ENCODE measurements at regions not wholly inside any gene's neighbourhood (a gene's known extent, or its start where the extent isn't known, plus 50 kb on each side); places are given as distances from the start of the nearest gene placed in this dataset.

- intact Hi-C loops (cut with micrococcal nuclease), result no loop called here
- BruUV-seq (replicated peaks), result no TSS peak
- ChIA-PET POLR2A (interaction anchor here (0.7 to 1.2 kb wide), 2 partner anchors 35 to 321 kb away, joined by 3 to 4 read pairs; no protein-coding TSS in a partner anchor), CTCF (interaction anchor here (0.5 to 0.7 kb wide), 3 partner anchors 13 to 814 kb away, joined by 3 read pairs; no protein-coding TSS in a partner anchor)
- no peak overlapping the region for H3K4me3 Mint-ChIP-seq (ENCODE audit: unreplicated experiment)
- H3K4me1 Mint-ChIP-seq (ENCODE audit: insufficient read depth, unreplicated experiment), result peaks cover 12% of the 10 kb centered on the region
- no peak for DNase-seq (ENCODE audit: unreplicated experiment)
- no peaks in the 10 kb centered on the region for H3K27me3 Mint-ChIP-seq (ENCODE audit: insufficient read depth, unreplicated experiment)
- no peak for TF ChIP-seq CTCF (IDR thresholded peaks at IDR 0.05; ENCODE audit: unreplicated experiment)
- no peak overlapping the region for H3K27ac Mint-ChIP-seq (ENCODE audit: low read depth, unreplicated experiment)
- no peaks in the 10 kb centered on the region for H3K36me3 Mint-ChIP-seq (ENCODE audit: insufficient read depth, unreplicated experiment)
- H3K9me3 Mint-ChIP-seq (ENCODE audit: unreplicated experiment), result no peaks in the 10 kb centered on the region
Observed at GRCh38 chr3:72496051-72496670, 352.1 kb downstream of the SHQ1 start.

DNA sequence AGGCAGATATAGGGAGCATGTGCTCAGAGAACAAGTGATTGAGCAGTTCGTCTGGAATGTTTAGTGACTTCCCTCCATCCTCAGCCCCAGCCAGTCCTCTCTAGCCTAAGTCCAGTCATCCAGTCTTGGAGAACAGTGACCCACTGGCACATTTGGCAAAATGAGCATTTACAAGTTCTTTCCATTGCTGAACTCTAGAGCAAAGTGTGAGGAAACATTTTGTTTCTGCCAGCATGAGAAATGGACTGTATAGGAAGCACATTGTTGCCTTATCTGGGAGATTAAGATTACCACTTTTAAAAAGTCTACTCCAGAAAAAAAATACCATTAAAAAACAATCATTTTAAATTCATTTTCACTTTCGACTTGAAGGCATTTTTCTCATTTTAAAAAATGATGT lies 353.6 kb downstream of the SHQ1 start:
- BruUV-seq (replicated peaks), result no TSS peak
- Mint-ChIP-seq H3K36me3 (ENCODE audit: insufficient read depth, unreplicated experiment) (peaks cover 6% of the 10 kb centered on the region), H3K27ac (ENCODE audit: low read depth, unreplicated experiment) (no peak overlapping the region), H3K4me1 (ENCODE audit: insufficient read depth, unreplicated experiment) (peaks cover 12% of the 10 kb centered on the region), H3K27me3 (ENCODE audit: insufficient read depth, unreplicated experiment) (no peaks in the 10 kb centered on the region), H3K9me3 (ENCODE audit: unreplicated experiment) (no peaks in the 10 kb centered on the region), H3K4me3 (ENCODE audit: unreplicated experiment) (no peak overlapping the region)
- no peak for TF ChIP-seq CTCF (IDR thresholded peaks at IDR 0.05; ENCODE audit: unreplicated experiment)
- CTCF ChIA-PET, result no interaction called here
- POLR2A ChIA-PET, result no interaction called here
- intact Hi-C loops (cut with micrococcal nuclease), result no loop called here
- no peak for DNase-seq (ENCODE audit: unreplicated experiment)

DNA sequence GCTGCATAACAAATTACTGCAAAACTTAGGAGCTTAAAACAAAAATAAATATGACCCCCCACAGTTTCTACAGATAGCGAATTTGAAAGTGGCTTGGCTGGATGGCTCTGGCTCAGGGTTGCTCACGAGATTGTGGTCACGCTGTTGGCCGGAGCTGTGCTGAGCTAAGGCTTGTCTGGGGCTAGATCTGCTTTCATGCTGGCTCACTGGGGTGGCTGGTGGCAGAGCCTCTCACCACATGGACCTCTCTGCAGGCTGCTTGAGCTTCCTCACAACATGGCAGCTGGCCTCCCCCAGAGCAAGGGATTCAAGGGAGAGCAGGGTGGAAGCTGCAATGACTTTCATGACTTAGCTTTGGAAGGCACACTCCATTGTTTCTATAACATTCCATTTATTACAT lies 354.1 kb downstream of the SHQ1 start:
- H3K27ac Mint-ChIP-seq (ENCODE audit: low read depth, unreplicated experiment), result no peak overlapping the region
- CTCF ChIA-PET, result no interaction called here
- BruUV-seq (replicated peaks), result no TSS peak

DNA sequence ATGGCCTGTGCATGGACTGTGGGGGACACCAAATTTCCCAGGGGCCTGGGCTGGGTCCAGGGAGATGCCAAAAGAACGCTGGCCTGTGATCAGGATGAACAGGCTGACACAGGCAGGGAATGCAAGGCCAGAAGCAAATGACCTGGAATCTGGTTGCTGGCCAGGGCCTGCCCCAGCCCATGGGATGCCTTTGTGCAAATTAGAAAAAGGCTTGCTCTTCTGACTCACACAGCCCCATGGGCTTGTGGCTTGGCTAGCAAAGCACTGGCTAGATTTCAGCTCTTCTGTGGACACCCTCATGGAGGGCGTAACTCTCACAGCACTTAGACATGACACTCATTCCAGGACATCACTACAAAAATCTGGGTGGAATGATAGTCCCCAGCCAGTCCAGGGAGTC lies 356.0 kb downstream of the SHQ1 start:
- no peaks in the 10 kb centered on the region for H3K9me3 Mint-ChIP-seq (ENCODE audit: unreplicated experiment)
- CTCF ChIA-PET, result interaction anchor here (0.5 to 1.0 kb wide), 3 partner anchors 63 to 323 kb away, joined by 3 to 4 read pairs (median 3); no protein-coding TSS in a partner anchor
- intact Hi-C loops (cut with micrococcal nuclease), result no loop called here
- BruUV-seq (replicated peaks), result no TSS peak
- H3K4me3 Mint-ChIP-seq (ENCODE audit: unreplicated experiment), result peak overlapping the region; percentile 29
- DNase-seq (ENCODE audit: unreplicated experiment), result peak; percentile 97
- H3K27ac Mint-ChIP-seq (ENCODE audit: low read depth, unreplicated experiment), result peak overlapping the region; percentile 35
- peaks cover 28% of the 10 kb centered on the region for H3K4me1 Mint-ChIP-seq (ENCODE audit: insufficient read depth, unreplicated experiment)
- no peak for TF ChIP-seq CTCF (IDR thresholded peaks at IDR 0.05; ENCODE audit: unreplicated experiment)
- POLR2A ChIA-PET, result interaction anchor here (0.6 to 1.4 kb wide), 3 partner anchors 9 to 233 kb away, joined by 3 to 9 read pairs (median 3); no protein-coding TSS in a partner anchor
- no peaks in the 10 kb centered on the region for H3K27me3 Mint-ChIP-seq (ENCODE audit: insufficient read depth, unreplicated experiment)
- H3K36me3 Mint-ChIP-seq (ENCODE audit: insufficient read depth, unreplicated experiment), result peaks cover 6% of the 10 kb centered on the region

More for the DNA sequence above, 354.1 kb downstream of the SHQ1 start:
- H3K4me3 Mint-ChIP-seq (ENCODE audit: unreplicated experiment), result no peak overlapping the region
- no peaks in the 10 kb centered on the region for H3K9me3 Mint-ChIP-seq (ENCODE audit: unreplicated experiment)
- POLR2A ChIA-PET, result interaction anchor here (0.6 kb wide), 1 partner anchor 337 kb away, joined by 3 read pairs; no protein-coding TSS in a partner anchor
- no peak for TF ChIP-seq CTCF (IDR thresholded peaks at IDR 0.05; ENCODE audit: unreplicated experiment)
- intact Hi-C loops (cut with micrococcal nuclease), result no loop called here
- peaks cover 12% of the 10 kb centered on the region for H3K4me1 Mint-ChIP-seq (ENCODE audit: insufficient read depth, unreplicated experiment)
- H3K36me3 Mint-ChIP-seq (ENCODE audit: insufficient read depth, unreplicated experiment), result peaks cover 6% of the 10 kb centered on the region
- no peak for DNase-seq (ENCODE audit: unreplicated experiment)
- H3K27me3 Mint-ChIP-seq (ENCODE audit: insufficient read depth, unreplicated experiment), result no peaks in the 10 kb centered on the region

Measured in MCF 10A (cell line).